ENCODE measurements at regions not wholly inside any gene's neighbourhood (a gene's known extent, or its start where the extent isn't known, plus 50 kb on each side); places are given as distances from the start of the nearest gene placed in this dataset.
A peak's percentile ranks its signal among the peaks of the same experiment; 100 is the strongest.
"Not testable (repeated sequence)": the region's sequence is repeated elsewhere in the genome, so short reads cannot be mapped to it uniquely, and the experiment has no call there.

- H3K4me3 ChIP-seq (replicated peaks; ENCODE audit: low read depth, low read length): no peak overlapping the region
- DNase-seq (ENCODE audit: low read depth): peak; percentile 49
- TF ChIP-seq CTCF (IDR thresholded peaks at IDR 0.05; ENCODE audit: low read length, missing control alignments): no peak
Measured at GRCh38 chr1:212514056-212514614, 81.4 kb downstream of the NENF start.

GRCh38 chr1:212514782-212515181 lies 82.1 kb downstream of the NENF start:
- no peak for DNase-seq (ENCODE audit: low read depth)
- H3K4me3 ChIP-seq (replicated peaks; ENCODE audit: low read depth, low read length): no peak overlapping the region
- no peak for TF ChIP-seq CTCF (IDR thresholded peaks at IDR 0.05; ENCODE audit: low read length, missing control alignments)

GRCh38 chr1:212515329-212515760 lies 82.6 kb downstream of the NENF start:
- TF ChIP-seq CTCF (IDR thresholded peaks at IDR 0.05; ENCODE audit: low read length, missing control alignments): no peak
- DNase-seq (ENCODE audit: low read depth): no peak
- H3K4me3 ChIP-seq (replicated peaks; ENCODE audit: low read depth, low read length): no peak overlapping the region

- not testable (repeated sequence) for DNase-seq (ENCODE audit: low read depth); H3K4me3 ChIP-seq (replicated peaks; ENCODE audit: low read depth, low read length)
Measured at GRCh38 chr1:212516012-212516411, 83.3 kb downstream of the NENF start.

GRCh38 chr1:212518188-212519054 lies 85.7 kb downstream of the NENF start:
- no peak for TF ChIP-seq CTCF (IDR thresholded peaks at IDR 0.05; ENCODE audit: low read length, missing control alignments)
- H3K4me3 ChIP-seq (replicated peaks; ENCODE audit: low read depth, low read length): no peak overlapping the region
- DNase-seq (ENCODE audit: low read depth): peak; percentile 87

- no peak overlapping the region for H3K4me3 ChIP-seq (replicated peaks; ENCODE audit: low read depth, low read length)
- no peak for DNase-seq (ENCODE audit: low read depth)
- no peak for TF ChIP-seq CTCF (IDR thresholded peaks at IDR 0.05; ENCODE audit: low read length, missing control alignments)
Measured at GRCh38 chr1:212519131-212519530, 86.4 kb downstream of the NENF start.

- no peak overlapping the region for H3K4me3 ChIP-seq (replicated peaks; ENCODE audit: low read depth, low read length)
- DNase-seq (ENCODE audit: low read depth): no peak
- TF ChIP-seq CTCF (IDR thresholded peaks at IDR 0.05; ENCODE audit: low read length, missing control alignments): no peak
Measured at GRCh38 chr1:212520299-212520698, 87.6 kb downstream of the NENF start.
